Caco-2 (cell line): ENCODE measurements at regions not wholly inside any gene's neighbourhood (a gene's known extent, or its start where the extent isn't known, plus 50 kb on each side); places are given as distances from the start of the nearest gene placed in this dataset.

Experiments
- BruUV-seq: library from RNA; stranded (reverse); fragments of 400-500 nt; replicated peaks from 2 replicates; lab custom pipeline; 2021; lab: Mats Ljungman, UMichigan
- CTCF ChIA-PET: fragments of 300-600 bp; sonication (Branson Sonifier 250); formaldehyde crosslinking; loops from one replicate; lab custom pipeline; 2022; ENCODE audit warnings: antibody characterized with exemption; lab: Charles Lee
- POLR2A ChIA-PET: fragments of 300-600 bp; sonication (Branson Sonifier 250); formaldehyde crosslinking; loops from one replicate; lab custom pipeline; 2022; ENCODE audit warnings: antibody characterized with exemption; lab: Charles Lee
- DNase-seq, 2 experiments: peaks; one replicate each; pipeline versions ENCODE4 v3.0.0 to v3.0.0-alpha.2; 2020 to 2022
- H3K27me3 ChIP-seq: replicated peaks from 2 replicates; pipeline ENCODE4 v1.6.0; 2011; ENCODE audit warnings: low read length; ENCODE audit not compliant: control insufficient read depth, insufficient read depth
- H3K36me3 ChIP-seq: 2 replicates; pipeline ENCODE4 v1.5.1; 2011; ENCODE audit warnings: low read length; ENCODE audit not compliant: control insufficient read depth, insufficient read depth
- H3K4me1 ChIP-seq: fragments of 250-450 bp; sonication (Bioruptor Pico); 2 replicates; pipeline ENCODE4 v1.5.1; 2020; ENCODE audit warnings: mild to moderate bottlenecking
- H3K4me3 ChIP-seq: 2 replicates; pipeline ENCODE4 v1.5.1; 2011; ENCODE audit warnings: low read depth, mild to moderate bottlenecking, control low read depth, low read length
- H3K9me3 ChIP-seq: fragments of 250-450 bp; sonication (Bioruptor Pico); 2 replicates; pipeline ENCODE4 v1.5.1; 2020; ENCODE audit warnings: mild to moderate bottlenecking, moderate library complexity
- H3K27ac Mint-ChIP-seq: one replicate; pipeline ENCODE4 v1.8.0; 2022; ENCODE audit warnings: mixed read lengths; ENCODE audit not compliant: unreplicated experiment
- H3K27me3 Mint-ChIP-seq: one replicate; pipeline ENCODE4 v1.8.0; 2022; ENCODE audit warnings: mixed read lengths; ENCODE audit not compliant: insufficient read depth, unreplicated experiment
- H3K36me3 Mint-ChIP-seq: one replicate; pipeline ENCODE4 v1.8.0; 2022; ENCODE audit warnings: mild to moderate bottlenecking, mixed read lengths; ENCODE audit not compliant: insufficient read depth, unreplicated experiment
- H3K4me1 Mint-ChIP-seq: one replicate; pipeline ENCODE4 v1.8.0; 2022; ENCODE audit warnings: low read depth, mixed read lengths; ENCODE audit not compliant: unreplicated experiment
- H3K4me3 Mint-ChIP-seq: one replicate; pipeline ENCODE4 v1.8.0; 2022; ENCODE audit warnings: mild to moderate bottlenecking, moderate library complexity, mixed read lengths; ENCODE audit not compliant: unreplicated experiment
- H3K9me3 Mint-ChIP-seq: one replicate; pipeline ENCODE4 v1.8.0; 2022; ENCODE audit warnings: mixed read lengths; ENCODE audit not compliant: unreplicated experiment
- intact Hi-C: fragments of 100-400 bp; cut with micrococcal nuclease; formaldehyde crosslinking; loops from one replicate; pipeline ENCODE4 v1.10.0; 2022; ENCODE audit not compliant: unreplicated experiment
- TF ChIP-seq, protein P1 (sequence below), 2 experiments: fragments of 200-600 bp in 1 of 2; IDR thresholded peaks; 1 replicate in 1 of 2; 2 replicates in 1 of 2; pipeline versions ENCODE4 v1.5.1 to v1.8.0; 2011 to 2022; ENCODE audit warnings: antibody characterized with exemption in 1 of 2, control low read depth in 1 of 2, inconsistent platforms in 1 of 2, low read depth in 1 of 2, low read length in 1 of 2, mild to moderate bottlenecking in 1 of 2, moderate library complexity in 1 of 2; ENCODE audit not compliant: insufficient read depth in 1 of 2, severe bottlenecking in 1 of 2, unreplicated experiment in 1 of 2

DNA sequence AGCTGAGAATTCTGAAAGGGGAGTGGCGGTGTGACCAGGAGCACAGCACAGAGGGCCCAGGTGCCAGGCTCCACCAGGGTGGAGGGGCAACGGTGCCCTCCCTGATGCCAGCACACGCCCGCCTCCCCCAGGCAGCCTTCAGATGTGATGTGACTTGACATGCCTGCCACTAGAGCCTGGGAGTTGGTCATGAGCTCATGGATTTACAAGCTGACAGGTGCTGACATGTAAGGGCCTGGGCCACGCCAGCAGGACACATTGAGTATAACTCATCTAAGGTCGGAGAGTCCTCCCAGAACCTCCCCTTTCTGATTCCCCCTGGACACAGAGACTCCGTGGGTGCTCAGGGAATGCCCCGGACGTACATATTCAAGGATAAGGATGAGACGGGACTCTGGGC lies 74.2 kb downstream of the LSM5 start:
- no peaks in the 10 kb centered on the region; the same call in 1 of the 2 replicates for H3K27me3 ChIP-seq
- no peak overlapping the region for H3K4me3 Mint-ChIP-seq
- no peak overlapping the region for H3K27ac Mint-ChIP-seq
- TF ChIP-seq, protein P1, sequence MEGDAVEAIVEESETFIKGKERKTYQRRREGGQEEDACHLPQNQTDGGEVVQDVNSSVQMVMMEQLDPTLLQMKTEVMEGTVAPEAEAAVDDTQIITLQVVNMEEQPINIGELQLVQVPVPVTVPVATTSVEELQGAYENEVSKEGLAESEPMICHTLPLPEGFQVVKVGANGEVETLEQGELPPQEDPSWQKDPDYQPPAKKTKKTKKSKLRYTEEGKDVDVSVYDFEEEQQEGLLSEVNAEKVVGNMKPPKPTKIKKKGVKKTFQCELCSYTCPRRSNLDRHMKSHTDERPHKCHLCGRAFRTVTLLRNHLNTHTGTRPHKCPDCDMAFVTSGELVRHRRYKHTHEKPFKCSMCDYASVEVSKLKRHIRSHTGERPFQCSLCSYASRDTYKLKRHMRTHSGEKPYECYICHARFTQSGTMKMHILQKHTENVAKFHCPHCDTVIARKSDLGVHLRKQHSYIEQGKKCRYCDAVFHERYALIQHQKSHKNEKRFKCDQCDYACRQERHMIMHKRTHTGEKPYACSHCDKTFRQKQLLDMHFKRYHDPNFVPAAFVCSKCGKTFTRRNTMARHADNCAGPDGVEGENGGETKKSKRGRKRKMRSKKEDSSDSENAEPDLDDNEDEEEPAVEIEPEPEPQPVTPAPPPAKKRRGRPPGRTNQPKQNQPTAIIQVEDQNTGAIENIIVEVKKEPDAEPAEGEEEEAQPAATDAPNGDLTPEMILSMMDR (IDR thresholded peaks at IDR 0.05; ENCODE audit: insufficient read depth in 1 of 2, low read depth in 1 of 2, low read length in 1 of 2, severe bottlenecking in 1 of 2, unreplicated experiment in 1 of 2): no peak
- no peaks in the 10 kb centered on the region for H3K9me3 ChIP-seq
- H3K4me1 ChIP-seq: no peaks in the 10 kb centered on the region
- no peaks in the 10 kb centered on the region for H3K36me3 Mint-ChIP-seq
- ChIA-PET POLR2A (no interaction called here), CTCF (interaction anchor here (1.2 kb wide), 1 partner anchor 64 kb away, joined by 3 read pairs; no protein-coding TSS in a partner anchor)
- no peaks in the 10 kb centered on the region for H3K9me3 Mint-ChIP-seq
- no peaks in the 10 kb centered on the region for H3K4me1 Mint-ChIP-seq
- H3K36me3 ChIP-seq: no peaks in the 10 kb centered on the region
- no peak overlapping the region for H3K4me3 ChIP-seq
- DNase-seq: no peak
- no TSS peak for BruUV-seq
- peaks cover 8% of the 10 kb centered on the region for H3K27me3 Mint-ChIP-seq
- intact Hi-C loops: no loop called here

DNA sequence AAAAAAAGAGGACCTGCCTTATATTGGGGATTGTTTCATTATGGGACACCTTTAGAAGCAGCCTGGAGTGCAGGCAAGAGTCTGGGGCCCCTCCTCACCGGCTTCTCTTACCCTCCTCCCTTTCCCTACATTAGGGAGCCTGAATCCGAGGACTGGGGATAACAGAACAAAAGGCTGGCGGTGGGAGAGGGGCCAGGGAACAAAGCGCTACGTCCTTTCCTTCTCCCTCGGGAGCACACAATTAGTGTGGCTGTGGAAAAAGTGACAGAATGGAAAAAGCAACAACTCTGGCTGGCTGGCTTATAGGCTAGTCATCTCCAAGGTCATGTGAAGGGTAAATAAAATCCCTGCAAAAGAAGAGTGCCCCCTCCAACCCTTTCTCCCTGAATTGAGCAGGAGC lies 74.7 kb downstream of the LSM5 start:
- Histone ChIP-seq H3K4me1 (no peaks in the 10 kb centered on the region), H3K4me3 (no peak overlapping the region), H3K36me3 (no peaks in the 10 kb centered on the region), H3K9me3 (no peaks in the 10 kb centered on the region), H3K27me3 (no peaks in the 10 kb centered on the region; the same call in 1 of the 2 replicates)
- CTCF ChIA-PET: interaction anchor here (1.2 kb wide), 1 partner anchor 64 kb away, joined by 3 read pairs; no protein-coding TSS in a partner anchor
- Mint-ChIP-seq H3K4me1 (no peaks in the 10 kb centered on the region), H3K36me3 (no peaks in the 10 kb centered on the region), H3K9me3 (no peaks in the 10 kb centered on the region), H3K4me3 (no peak overlapping the region), H3K27ac (no peak overlapping the region), H3K27me3 (peaks cover 8% of the 10 kb centered on the region)
- POLR2A ChIA-PET: no interaction called here
- no peak for DNase-seq
- no TSS peak for BruUV-seq
- intact Hi-C loops: no loop called here
- TF ChIP-seq, protein P1 (IDR thresholded peaks at IDR 0.05; ENCODE audit: insufficient read depth in 1 of 2, low read depth in 1 of 2, low read length in 1 of 2, severe bottlenecking in 1 of 2, unreplicated experiment in 1 of 2): no peak

DNA sequence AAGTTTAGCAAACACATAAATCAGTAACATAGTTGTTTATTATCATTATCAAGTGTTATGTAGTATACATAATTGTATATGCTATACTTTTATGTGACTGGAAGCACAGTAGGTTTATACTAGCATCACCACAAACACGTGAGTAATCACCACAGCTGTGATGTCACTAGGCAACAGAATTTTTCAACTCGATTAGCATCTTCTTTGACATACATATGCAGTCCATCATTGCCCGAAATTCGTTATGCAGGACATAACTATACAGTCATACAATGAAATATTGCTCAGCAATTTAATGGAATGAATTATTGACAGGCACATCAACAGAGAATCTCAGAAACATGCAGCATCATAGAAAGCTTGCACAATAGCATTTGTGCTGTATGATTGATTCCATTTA lies 77.7 kb downstream of the LSM5 start:
- H3K36me3 ChIP-seq: no peaks in the 10 kb centered on the region
- H3K27me3 ChIP-seq: no peaks in the 10 kb centered on the region
- intact Hi-C loops: no loop called here
- Mint-ChIP-seq H3K9me3 (no peaks in the 10 kb centered on the region), H3K4me3 (no peak overlapping the region), H3K36me3 (no peaks in the 10 kb centered on the region), H3K27ac (no peak overlapping the region), H3K4me1 (no peaks in the 10 kb centered on the region), H3K27me3 (peaks cover 8% of the 10 kb centered on the region)
- no peak overlapping the region for H3K4me3 ChIP-seq
- ChIA-PET CTCF (no interaction called here), POLR2A (no interaction called here)
- no peaks in the 10 kb centered on the region for H3K4me1 ChIP-seq
- H3K9me3 ChIP-seq: no peaks in the 10 kb centered on the region
- no peak for DNase-seq
- TF ChIP-seq, protein P1 (IDR thresholded peaks at IDR 0.05; ENCODE audit: insufficient read depth in 1 of 2, low read depth in 1 of 2, low read length in 1 of 2, severe bottlenecking in 1 of 2, unreplicated experiment in 1 of 2): no peak
- BruUV-seq: no TSS peak
